CD14-positive monocyte (primary cell): ENCODE measurements at regions not wholly inside any gene's neighbourhood (a gene's known extent, or its start where the extent isn't known, plus 50 kb on each side); places are given as distances from the start of the nearest gene placed in this dataset.

Experiments used
- DNase-seq, 3 donors: peaks; one replicate each; pipeline ENCODE4 v3.0.0-alpha.2; 2011 to 2022
- H2AFZ ChIP-seq: 2 replicates; pipeline ENCODE4 v1.6.0; 2012; ENCODE audit warnings: mild to moderate bottlenecking, low read depth, low read length, inconsistent platforms; ENCODE audit not compliant: insufficient read depth, poor library complexity, severe bottlenecking
- H3K27ac ChIP-seq, 2 donors: 1 replicate in 1 of 2; 2 replicates in 1 of 2; pipeline ENCODE4 v1.5.1; 2012 to 2013; ENCODE audit warnings: low read length in 2 of 2, control low read depth in 1 of 2, inconsistent platforms in 1 of 2, low read depth in 1 of 2, mild to moderate bottlenecking in 1 of 2
- H3K27me3 ChIP-seq, 2 donors: one replicate each; pipeline versions ENCODE4 v1.6.0 to v1.6.1; 2011 to 2013; ENCODE audit warnings: low read length in 2 of 2; ENCODE audit not compliant: control insufficient read depth in 2 of 2, insufficient read depth in 2 of 2
- H3K36me3 ChIP-seq, 2 donors: replicated peaks in 1 of 2; 1 replicate in 1 of 2; 2 replicates in 1 of 2; pipeline versions ENCODE4 v1.5.1 to v1.6.1; 2012 to 2013; ENCODE audit warnings: low read length in 2 of 2, control low read depth in 1 of 2, inconsistent platforms in 1 of 2, mild to moderate bottlenecking in 1 of 2; ENCODE audit not compliant: insufficient read depth in 2 of 2, control insufficient read depth in 1 of 2
- H3K4me1 ChIP-seq, 2 donors: 1 replicate in 1 of 2; 2 replicates in 1 of 2; pipeline versions ENCODE4 v1.5.1 to v1.6.1; 2012 to 2013; ENCODE audit warnings: low read length in 2 of 2, control low read depth in 1 of 2, inconsistent platforms in 1 of 2, mild to moderate bottlenecking in 1 of 2, moderate library complexity in 1 of 2; ENCODE audit not compliant: insufficient read depth in 2 of 2, control insufficient read depth in 1 of 2
- H3K4me2 ChIP-seq: replicated peaks from 2 replicates; pipeline ENCODE3; 2012; ENCODE audit warnings: low read length, moderate library complexity, mild to moderate bottlenecking; ENCODE audit not compliant: poor library complexity, severe bottlenecking; ENCODE audit errors: extremely low read depth
- H3K4me3 ChIP-seq, 3 experiments: fragments of 200-600 bp in 1 of 3; sonication (generic) in 1 of 3; replicated peaks in 1 of 3; 1 replicate in 2 of 3; 2 replicates in 1 of 3; pipeline ENCODE4 v1.5.1; 2011 to 2013; ENCODE audit warnings: low read length in 3 of 3, mild to moderate bottlenecking in 3 of 3, control low read depth in 2 of 3, low read depth in 2 of 3, inconsistent platforms in 1 of 3, moderate library complexity in 1 of 3
- H3K79me2 ChIP-seq: 2 replicates; pipeline ENCODE4 v1.6.0; 2012; ENCODE audit warnings: mild to moderate bottlenecking, control low read depth, inconsistent platforms, low read length, moderate library complexity; ENCODE audit not compliant: insufficient read depth
- H3K9ac ChIP-seq: 2 replicates; pipeline ENCODE4 v1.6.0; 2017; ENCODE audit warnings: low read length, mild to moderate bottlenecking; ENCODE audit not compliant: insufficient read depth, poor library complexity, severe bottlenecking
- H3K9me3 ChIP-seq, 2 donors: replicated peaks in 1 of 2; 1 replicate in 1 of 2; 2 replicates in 1 of 2; pipeline versions ENCODE4 v1.5.1 to v1.6.1; 2012 to 2013; ENCODE audit warnings: low read length in 2 of 2, control low read depth in 1 of 2; ENCODE audit not compliant: control insufficient read depth in 1 of 2, insufficient read depth in 1 of 2
- H4K20me1 ChIP-seq: 2 replicates; pipeline ENCODE4 v1.6.0; 2012; ENCODE audit warnings: mild to moderate bottlenecking, low read length, control low read depth, moderate library complexity; ENCODE audit not compliant: insufficient read depth
- H3K27ac Mint-ChIP-seq, 7 donors: one replicate each; pipeline ENCODE4 v1.8.0; 2020; ENCODE audit warnings: mild to moderate bottlenecking in 7 of 7, mixed read lengths in 7 of 7, moderate library complexity in 6 of 7, inconsistent platforms in 2 of 7
- H3K27me3 Mint-ChIP-seq, 3 donors: one replicate each; pipeline ENCODE4 v1.8.0; 2021 to 2022; ENCODE audit warnings: low read depth in 3 of 3, mild to moderate bottlenecking in 3 of 3, mixed read lengths in 3 of 3, moderate library complexity in 3 of 3, inconsistent platforms in 1 of 3
- H3K36me3 Mint-ChIP-seq, 2 donors: one replicate each; pipeline ENCODE4 v1.8.0; 2020; ENCODE audit warnings: mixed read lengths in 2 of 2, inconsistent platforms in 1 of 2, mild to moderate bottlenecking in 1 of 2
- H3K4me1 Mint-ChIP-seq: one replicate; pipeline ENCODE4 v1.8.0; 2020; ENCODE audit warnings: mild to moderate bottlenecking, mixed read lengths
- H3K4me3 Mint-ChIP-seq, 2 donors: one replicate each; pipeline ENCODE4 v1.8.0; 2020; ENCODE audit warnings: mild to moderate bottlenecking in 2 of 2, mixed read lengths in 2 of 2, moderate library complexity in 1 of 2
- H3K9me3 Mint-ChIP-seq, 7 donors: one replicate each; pipeline ENCODE4 v1.8.0; 2020 to 2022; ENCODE audit warnings: mixed read lengths in 7 of 7, mild to moderate bottlenecking in 6 of 7, moderate library complexity in 6 of 7, inconsistent platforms in 2 of 7
- WGBS: methylation state at CpG from one replicate; pipeline ENCODE4 v1.1.5; 2013; ENCODE audit warnings: missing lambda C conversion rate; ENCODE audit not compliant: insufficient coverage; 5-methylcytosine and 5-hydroxymethylcytosine counted together
- intact Hi-C, 2 donors: fragments of 100-400 bp; cut with micrococcal nuclease; formaldehyde crosslinking; loops; one replicate each; pipeline versions ENCODE4 v1.15.0 to v1.15.1; 2023
- TF ChIP-seq, protein P1 (sequence below): fragments of 200-600 bp; IDR thresholded peaks from one replicate; pipeline ENCODE4 v1.8.0; 2022; ENCODE audit warnings: antibody characterized with exemption, mild to moderate bottlenecking

- Mint-ChIP-seq H3K27ac (no peak overlapping the region), H3K36me3 (no peaks in the 10 kb centered on the region), H3K4me1 (peaks cover 1% of the 10 kb centered on the region), H3K27me3 (peaks cover 0 to 2% (median 1%) of the 10 kb centered on the region in 3 donors), H3K9me3 (peaks cover under 1 to 9% (median 2%) of the 10 kb centered on the region in 7 donors), H3K4me3 (no peak overlapping the region)
- no peak overlapping the region for H3K4me2 ChIP-seq
- no peaks in the 10 kb centered on the region for H3K4me1 ChIP-seq
- no peak overlapping the region for H3K27ac ChIP-seq
- intact Hi-C loops, result no loop called here
- H3K36me3 ChIP-seq, result no peaks in the 10 kb centered on the region
- no peaks in the 10 kb centered on the region for H3K79me2 ChIP-seq
- H4K20me1 ChIP-seq, result no peaks in the 10 kb centered on the region
- no peak for DNase-seq
- WGBS, result no CpG with 5 or more reads among the region's 3 CpGs
- no peak overlapping the region for H3K4me3 ChIP-seq
- no peak overlapping the region for H3K9ac ChIP-seq
- H3K27me3 ChIP-seq, result no peaks in the 10 kb centered on the region
- TF ChIP-seq, protein P1, sequence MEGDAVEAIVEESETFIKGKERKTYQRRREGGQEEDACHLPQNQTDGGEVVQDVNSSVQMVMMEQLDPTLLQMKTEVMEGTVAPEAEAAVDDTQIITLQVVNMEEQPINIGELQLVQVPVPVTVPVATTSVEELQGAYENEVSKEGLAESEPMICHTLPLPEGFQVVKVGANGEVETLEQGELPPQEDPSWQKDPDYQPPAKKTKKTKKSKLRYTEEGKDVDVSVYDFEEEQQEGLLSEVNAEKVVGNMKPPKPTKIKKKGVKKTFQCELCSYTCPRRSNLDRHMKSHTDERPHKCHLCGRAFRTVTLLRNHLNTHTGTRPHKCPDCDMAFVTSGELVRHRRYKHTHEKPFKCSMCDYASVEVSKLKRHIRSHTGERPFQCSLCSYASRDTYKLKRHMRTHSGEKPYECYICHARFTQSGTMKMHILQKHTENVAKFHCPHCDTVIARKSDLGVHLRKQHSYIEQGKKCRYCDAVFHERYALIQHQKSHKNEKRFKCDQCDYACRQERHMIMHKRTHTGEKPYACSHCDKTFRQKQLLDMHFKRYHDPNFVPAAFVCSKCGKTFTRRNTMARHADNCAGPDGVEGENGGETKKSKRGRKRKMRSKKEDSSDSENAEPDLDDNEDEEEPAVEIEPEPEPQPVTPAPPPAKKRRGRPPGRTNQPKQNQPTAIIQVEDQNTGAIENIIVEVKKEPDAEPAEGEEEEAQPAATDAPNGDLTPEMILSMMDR, result no peak
- no peaks in the 10 kb centered on the region for H3K9me3 ChIP-seq
- H2AFZ ChIP-seq, result no peak overlapping the region
These were observed 687.0 kb downstream of the ADGRL2 start for GRCh38 chr1:82487778-82488177.

- Histone ChIP-seq H3K4me1 (no peaks in the 10 kb centered on the region), H3K4me3 (no peak overlapping the region), H3K27ac (no peak overlapping the region), H3K9ac (no peak overlapping the region), H3K9me3 (no peaks in the 10 kb centered on the region), H3K27me3 (no peaks in the 10 kb centered on the region), H4K20me1 (no peaks in the 10 kb centered on the region), H3K79me2 (no peaks in the 10 kb centered on the region), H3K4me2 (no peak overlapping the region), H3K36me3 (no peaks in the 10 kb centered on the region), H2AFZ (no peak overlapping the region)
- Mint-ChIP-seq H3K27me3 (peaks cover 0 to 2% (median 1%) of the 10 kb centered on the region in 3 donors), H3K36me3 (no peaks in the 10 kb centered on the region), H3K9me3 (peaks cover 0 to 2% (median under 1%) of the 10 kb centered on the region in 7 donors), H3K4me1 (peaks cover 1% of the 10 kb centered on the region), H3K4me3 (no peak overlapping the region), H3K27ac (no peak overlapping the region)
- DNase-seq, result no peak
- intact Hi-C loops, result no loop called here
- TF ChIP-seq, protein P1, result no peak
These were observed 686.2 kb downstream of the ADGRL2 start for GRCh38 chr1:82486969-82487368.
